ENCODE measurements at regions not wholly inside any gene's neighbourhood (a gene's known extent, or its start where the extent isn't known, plus 50 kb on each side); places are given as distances from the start of the nearest gene placed in this dataset.
A peak's percentile ranks its signal among the peaks of the same experiment; 100 is the strongest.
"Not testable (repeated sequence)": the region's sequence is repeated elsewhere in the genome, so short reads cannot be mapped to it uniquely, and the experiment has no call there.

- DNase-seq: no peak
Observed at GRCh38 chr21:28877318-28877884, 115.3 kb downstream of the LTN1 start.

GRCh38 chr21:28875078-28875477 lies 117.6 kb downstream of the LTN1 start:
- no peak for DNase-seq

GRCh38 chr21:28872218-28872617 lies 120.5 kb downstream of the LTN1 start:
- no peak for DNase-seq

- DNase-seq: no peak
Observed at GRCh38 chr21:28871388-28872010, 121.2 kb downstream of the LTN1 start.

- no peak for DNase-seq
Observed at GRCh38 chr21:28867401-28867800, 125.3 kb downstream of the LTN1 start.

- DNase-seq: no peak
Observed at GRCh38 chr21:28865488-28866186, 127.0 kb downstream of the LTN1 start.

- DNase-seq: no peak
Observed at GRCh38 chr21:28858424-28858823, 134.3 kb downstream of the LTN1 start.

GRCh38 chr21:28857752-28858151 lies 134.9 kb downstream of the LTN1 start:
- no peak for DNase-seq

- no peak for DNase-seq
Observed at GRCh38 chr21:28856588-28857250, 136.0 kb downstream of the LTN1 start.

- no peak for DNase-seq
Observed at GRCh38 chr21:28852706-28853105, 140.0 kb downstream of the LTN1 start.

GRCh38 chr21:28851645-28852044 lies 141.0 kb downstream of the LTN1 start:
- DNase-seq: no peak

- not testable (repeated sequence) for DNase-seq
Observed at GRCh38 chr21:28839237-28839636, 153.4 kb downstream of the LTN1 start.

- not testable (repeated sequence) for DNase-seq
Observed at GRCh38 chr21:28837426-28837825, 155.3 kb downstream of the LTN1 start.

- DNase-seq: not testable (repeated sequence)
Observed at GRCh38 chr21:28836588-28836987, 156.1 kb downstream of the LTN1 start.

- DNase-seq: no peak
Observed at GRCh38 chr21:28834335-28835238, 158.1 kb downstream of the LTN1 start.

- no peak for DNase-seq
Observed at GRCh38 chr21:28833609-28834008, 159.1 kb downstream of the LTN1 start.

- DNase-seq: no peak
Observed at GRCh38 chr21:28833182-28833581, 159.5 kb downstream of the LTN1 start.

GRCh38 chr21:28832715-28833061 lies 160.0 kb downstream of the LTN1 start:
- DNase-seq: no peak

GRCh38 chr21:28832013-28832714 lies 160.5 kb downstream of the LTN1 start:
- DNase-seq: peak; percentile 4 to 15

- no peak for DNase-seq
Observed at GRCh38 chr21:28828981-28829380, 163.7 kb downstream of the LTN1 start.

- no peak for DNase-seq
Observed at GRCh38 chr21:28828021-28828420, 164.7 kb downstream of the LTN1 start.

GRCh38 chr21:28827422-28827821 lies 165.3 kb downstream of the LTN1 start:
- no peak for DNase-seq
